ENCODE measurements at regions not wholly inside any gene's neighbourhood (a gene's known extent, or its start where the extent isn't known, plus 50 kb on each side); places are given as distances from the start of the nearest gene placed in this dataset.
"Not testable (repeated sequence)": the region's sequence is repeated elsewhere in the genome, so short reads cannot be mapped to it uniquely, and the experiment has no call there.

- in situ Hi-C loops (cut with HindIII; ENCODE audit: low sequenced_read_pairs); H3K4me3 ChIP-seq (ENCODE audit: low read depth, low read length); DNase-seq (ENCODE audit: low read depth, low spot score): not testable (repeated sequence)
These were observed 70.8 kb downstream of the TBC1D26 start for GRCh38 chr17:15802917-15803316.

GRCh38 chr17:15806825-15807224 is 74.7 kb downstream of the TBC1D26 start:
- H3K4me3 ChIP-seq (ENCODE audit: low read depth, low read length), result not testable (repeated sequence)

GRCh38 chr17:15813388-15813787 is 81.3 kb downstream of the TBC1D26 start:
- DNase-seq (ENCODE audit: low read depth, low spot score); in situ Hi-C loops (cut with HindIII; ENCODE audit: low sequenced_read_pairs); H3K4me3 ChIP-seq (ENCODE audit: low read depth, low read length): not testable (repeated sequence)

More at GRCh38 chr17:15806825-15807224, 74.7 kb downstream of the TBC1D26 start:
- DNase-seq (ENCODE audit: low read depth, low spot score); in situ Hi-C loops (cut with HindIII; ENCODE audit: low sequenced_read_pairs): not testable (repeated sequence)

GRCh38 chr17:15814003-15814402 is 81.9 kb downstream of the TBC1D26 start:
- DNase-seq (ENCODE audit: low read depth, low spot score); in situ Hi-C loops (cut with HindIII; ENCODE audit: low sequenced_read_pairs); H3K4me3 ChIP-seq (ENCODE audit: low read depth, low read length): not testable (repeated sequence)

- H3K4me3 ChIP-seq (ENCODE audit: low read depth, low read length); DNase-seq (ENCODE audit: low read depth, low spot score); in situ Hi-C loops (cut with HindIII; ENCODE audit: low sequenced_read_pairs): not testable (repeated sequence)
These were observed 85.8 kb downstream of the TBC1D26 start for GRCh38 chr17:15817861-15818260.

GRCh38 chr17:15822280-15822679 is 90.2 kb downstream of the TBC1D26 start:
- in situ Hi-C loops (cut with HindIII; ENCODE audit: low sequenced_read_pairs); DNase-seq (ENCODE audit: low read depth, low spot score); H3K4me3 ChIP-seq (ENCODE audit: low read depth, low read length): not testable (repeated sequence)

GRCh38 chr17:15828727-15829314 is 96.7 kb downstream of the TBC1D26 start:
- TF ChIP-seq CTCF (IDR thresholded peaks at IDR 0.05; ENCODE audit: low read depth, low read length), result peak; percentile 75
- H3K4me3 ChIP-seq (ENCODE audit: low read depth, low read length); in situ Hi-C loops (cut with HindIII; ENCODE audit: low sequenced_read_pairs): not testable (repeated sequence)
- peak; percentile 77 for DNase-seq (ENCODE audit: low read depth, low spot score)

- DNase-seq (ENCODE audit: low read depth, low spot score), result peak; percentile 1
- H3K4me3 ChIP-seq (ENCODE audit: low read depth, low read length); in situ Hi-C loops (cut with HindIII; ENCODE audit: low sequenced_read_pairs): not testable (repeated sequence)
These were observed 98.1 kb downstream of the TBC1D26 start for GRCh38 chr17:15830221-15830620.

GRCh38 chr17:15831182-15831581 is 99.1 kb downstream of the TBC1D26 start:
- H3K4me3 ChIP-seq (ENCODE audit: low read depth, low read length); in situ Hi-C loops (cut with HindIII; ENCODE audit: low sequenced_read_pairs): not testable (repeated sequence)
- peak; percentile 82 for DNase-seq (ENCODE audit: low read depth, low spot score)

GRCh38 chr17:15832921-15833480 is 100.9 kb downstream of the TBC1D26 start:
- in situ Hi-C loops (cut with HindIII; ENCODE audit: low sequenced_read_pairs); H3K4me3 ChIP-seq (ENCODE audit: low read depth, low read length); DNase-seq (ENCODE audit: low read depth, low spot score): not testable (repeated sequence)

- in situ Hi-C loops (cut with HindIII; ENCODE audit: low sequenced_read_pairs); DNase-seq (ENCODE audit: low read depth, low spot score); H3K4me3 ChIP-seq (ENCODE audit: low read depth, low read length): not testable (repeated sequence)
These were observed 101.8 kb downstream of the TBC1D26 start for GRCh38 chr17:15833890-15834289.

- in situ Hi-C loops (cut with HindIII; ENCODE audit: low sequenced_read_pairs), result not testable (repeated sequence)
These were observed 103.4 kb downstream of the TBC1D26 start for GRCh38 chr17:15835481-15835880.

GRCh38 chr17:15836249-15836982 is 104.3 kb downstream of the TBC1D26 start:
- DNase-seq (ENCODE audit: low read depth, low spot score); H3K4me3 ChIP-seq (ENCODE audit: low read depth, low read length); in situ Hi-C loops (cut with HindIII; ENCODE audit: low sequenced_read_pairs): not testable (repeated sequence)

More at GRCh38 chr17:15835481-15835880, 103.4 kb downstream of the TBC1D26 start:
- H3K4me3 ChIP-seq (ENCODE audit: low read depth, low read length); DNase-seq (ENCODE audit: low read depth, low spot score): not testable (repeated sequence)

GRCh38 chr17:15836991-15837390 is 104.9 kb downstream of the TBC1D26 start:
- DNase-seq (ENCODE audit: low read depth, low spot score); H3K4me3 ChIP-seq (ENCODE audit: low read depth, low read length); in situ Hi-C loops (cut with HindIII; ENCODE audit: low sequenced_read_pairs): not testable (repeated sequence)

- H3K4me3 ChIP-seq (ENCODE audit: low read depth, low read length); in situ Hi-C loops (cut with HindIII; ENCODE audit: low sequenced_read_pairs): not testable (repeated sequence)
- DNase-seq (ENCODE audit: low read depth, low spot score), result peak; percentile 59
These were observed 97.3 kb upstream of the ADORA2B start for GRCh38 chr17:15847447-15848229.

Data from astrocyte of the spinal cord (primary cell).